ENCODE measurements at regions not wholly inside any gene's neighbourhood (a gene's known extent, or its start where the extent isn't known, plus 50 kb on each side); places are given as distances from the start of the nearest gene placed in this dataset.

GRCh38 chr10:120989279-120989678 is 138.1 kb downstream of the WDR11 start (continued):
- TF ChIP-seq RXRA (IDR thresholded peaks at IDR 0.05; ENCODE audit: borderline replicate concordance, low read depth) (no peak), MXI1 (IDR thresholded peaks at IDR 0.05; ENCODE audit: low read depth, low read length) (no peak), MAX (IDR thresholded peaks at IDR 0.05; ENCODE audit: low read depth) (no peak), JUND (IDR thresholded peaks at IDR 0.05) (no peak), POLR2AphosphoS5 (IDR thresholded peaks at IDR 0.05; ENCODE audit: low read depth, low read length) (no peak), FOXM1 (IDR thresholded peaks at IDR 0.05; ENCODE audit: low read depth) (no peak), ELF1 (IDR thresholded peaks at IDR 0.05) (no peak)
- TF ChIP-seq, protein P1, sequence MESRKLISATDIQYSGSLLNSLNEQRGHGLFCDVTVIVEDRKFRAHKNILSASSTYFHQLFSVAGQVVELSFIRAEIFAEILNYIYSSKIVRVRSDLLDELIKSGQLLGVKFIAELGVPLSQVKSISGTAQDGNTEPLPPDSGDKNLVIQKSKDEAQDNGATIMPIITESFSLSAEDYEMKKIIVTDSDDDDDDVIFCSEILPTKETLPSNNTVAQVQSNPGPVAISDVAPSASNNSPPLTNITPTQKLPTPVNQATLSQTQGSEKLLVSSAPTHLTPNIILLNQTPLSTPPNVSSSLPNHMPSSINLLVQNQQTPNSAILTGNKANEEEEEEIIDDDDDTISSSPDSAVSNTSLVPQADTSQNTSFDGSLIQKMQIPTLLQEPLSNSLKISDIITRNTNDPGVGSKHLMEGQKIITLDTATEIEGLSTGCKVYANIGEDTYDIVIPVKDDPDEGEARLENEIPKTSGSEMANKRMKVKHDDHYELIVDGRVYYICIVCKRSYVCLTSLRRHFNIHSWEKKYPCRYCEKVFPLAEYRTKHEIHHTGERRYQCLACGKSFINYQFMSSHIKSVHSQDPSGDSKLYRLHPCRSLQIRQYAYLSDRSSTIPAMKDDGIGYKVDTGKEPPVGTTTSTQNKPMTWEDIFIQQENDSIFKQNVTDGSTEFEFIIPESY (IDR thresholded peaks at IDR 0.05; ENCODE audit: borderline replicate concordance, low read depth): no peak

DNA sequence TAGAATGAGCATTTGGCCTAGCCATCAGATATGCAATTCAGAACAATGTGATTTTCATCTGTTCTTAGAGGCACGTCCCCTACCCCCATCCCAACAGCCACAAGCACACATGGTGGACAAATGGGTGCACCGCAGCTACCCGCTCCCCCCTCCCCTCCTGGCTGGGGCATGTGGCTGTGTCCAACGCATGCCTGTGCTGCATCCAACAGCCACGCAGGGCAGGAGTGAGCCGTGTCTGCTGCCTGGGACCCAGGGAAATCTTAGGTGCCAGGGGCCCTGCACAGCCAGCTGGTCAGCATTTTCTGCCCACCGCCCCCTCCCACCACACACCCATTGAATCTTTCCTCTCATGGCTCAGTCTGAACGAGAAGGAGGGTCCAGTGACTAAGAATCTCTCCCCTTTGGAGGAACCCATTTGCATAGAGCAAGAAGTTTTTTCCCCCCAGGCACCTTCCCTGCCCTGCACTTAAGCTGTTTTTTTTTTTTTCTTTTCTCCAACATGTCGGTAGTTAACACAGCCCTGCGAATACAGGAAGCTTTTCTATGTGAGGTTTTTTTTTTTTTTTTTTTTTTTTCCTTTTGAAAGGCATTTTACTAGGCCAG is 138.9 kb downstream of the WDR11 start:
- Histone ChIP-seq H3K4me1 (ENCODE audit: control insufficient read depth in 1 of 2, insufficient read depth in 2 of 2, low read depth in 1 of 2, low read length in 1 of 2) (no peaks in the 10 kb centered on the region), H2AFZ (ENCODE audit: low read depth) (no peak overlapping the region), H4K20me1 (ENCODE audit: insufficient read depth) (no peaks in the 10 kb centered on the region), H3K9me2 (no peaks in the 10 kb centered on the region), H3K9me3 (0 out of 2 replicates have a peak, but pooled peaks cover 5% of the 10 kb centered on the region), H3F3A (replicated peaks; ENCODE audit: insufficient read depth) (no peaks in the 10 kb centered on the region), H3K27me3 (ENCODE audit: insufficient read depth) (no peaks in the 10 kb centered on the region), H3K4me3 (ENCODE audit: low read depth in 2 of 2, low read length in 1 of 2) (no peak overlapping the region), H3K36me3 (replicated peaks in 1 of 2; ENCODE audit: control insufficient read depth in 1 of 2, insufficient read depth in 2 of 2, low read length in 1 of 2) (no peaks in the 10 kb centered on the region), H3K4me2 (no peak overlapping the region), H3K9ac (no peak overlapping the region), H3K79me2 (ENCODE audit: insufficient read depth) (no peaks in the 10 kb centered on the region), H3K27ac (ENCODE audit: low read depth in 2 of 2, low read length in 1 of 2) (no peak overlapping the region)
- ChIA-PET POLR2A (no interaction called here), CTCF (interaction anchor here (0.6 kb wide), 1 partner anchor 214 kb away, joined by 4 read pairs; no protein-coding TSS in a partner anchor)
- WGBS (ENCODE audit: low lambda C conversion rate): 28% methylated on average over 9 of the region's 10 CpGs
- no peak for DNase-seq
- TF ChIP-seq, protein P2, sequence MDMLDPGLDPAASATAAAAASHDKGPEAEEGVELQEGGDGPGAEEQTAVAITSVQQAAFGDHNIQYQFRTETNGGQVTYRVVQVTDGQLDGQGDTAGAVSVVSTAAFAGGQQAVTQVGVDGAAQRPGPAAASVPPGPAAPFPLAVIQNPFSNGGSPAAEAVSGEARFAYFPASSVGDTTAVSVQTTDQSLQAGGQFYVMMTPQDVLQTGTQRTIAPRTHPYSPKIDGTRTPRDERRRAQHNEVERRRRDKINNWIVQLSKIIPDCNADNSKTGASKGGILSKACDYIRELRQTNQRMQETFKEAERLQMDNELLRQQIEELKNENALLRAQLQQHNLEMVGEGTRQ (IDR thresholded peaks at IDR 0.05; ENCODE audit: borderline replicate concordance, low read depth, low read length): no peak
- TF ChIP-seq FOSL2 (IDR thresholded peaks at IDR 0.05; ENCODE audit: borderline replicate concordance, low read depth): no peak
- no peak for TF ChIP-seq YY1 (IDR thresholded peaks at IDR 0.05; ENCODE audit: low read depth)
- no peak for TF ChIP-seq MEF2A (IDR thresholded peaks at IDR 0.05; ENCODE audit: borderline replicate concordance, low read depth)
- no peak for TF ChIP-seq EP300 (IDR thresholded peaks at IDR 0.05; ENCODE audit: borderline replicate concordance in 1 of 2, low read depth in 1 of 2, low read length in 1 of 2)
- TF ChIP-seq, protein P1 (IDR thresholded peaks at IDR 0.05; ENCODE audit: borderline replicate concordance, low read depth): no peak
- no peak for TF ChIP-seq NRF1 (IDR thresholded peaks at IDR 0.05; ENCODE audit: low read depth, low read length)
- TF ChIP-seq MXI1 (IDR thresholded peaks at IDR 0.05; ENCODE audit: low read depth, low read length): no peak
- no peak for TF ChIP-seq JUND (IDR thresholded peaks at IDR 0.05)
- no peak for TF ChIP-seq FOXM1 (IDR thresholded peaks at IDR 0.05; ENCODE audit: low read depth)
- TF ChIP-seq, protein P3, sequence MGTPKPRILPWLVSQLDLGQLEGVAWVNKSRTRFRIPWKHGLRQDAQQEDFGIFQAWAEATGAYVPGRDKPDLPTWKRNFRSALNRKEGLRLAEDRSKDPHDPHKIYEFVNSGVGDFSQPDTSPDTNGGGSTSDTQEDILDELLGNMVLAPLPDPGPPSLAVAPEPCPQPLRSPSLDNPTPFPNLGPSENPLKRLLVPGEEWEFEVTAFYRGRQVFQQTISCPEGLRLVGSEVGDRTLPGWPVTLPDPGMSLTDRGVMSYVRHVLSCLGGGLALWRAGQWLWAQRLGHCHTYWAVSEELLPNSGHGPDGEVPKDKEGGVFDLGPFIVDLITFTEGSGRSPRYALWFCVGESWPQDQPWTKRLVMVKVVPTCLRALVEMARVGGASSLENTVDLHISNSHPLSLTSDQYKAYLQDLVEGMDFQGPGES (IDR thresholded peaks at IDR 0.05; ENCODE audit: low read depth, low read length): no peak
- no peak for TF ChIP-seq CHD2 (IDR thresholded peaks at IDR 0.05; ENCODE audit: low read length, partially characterized antibody)
- TF ChIP-seq, protein P4, sequence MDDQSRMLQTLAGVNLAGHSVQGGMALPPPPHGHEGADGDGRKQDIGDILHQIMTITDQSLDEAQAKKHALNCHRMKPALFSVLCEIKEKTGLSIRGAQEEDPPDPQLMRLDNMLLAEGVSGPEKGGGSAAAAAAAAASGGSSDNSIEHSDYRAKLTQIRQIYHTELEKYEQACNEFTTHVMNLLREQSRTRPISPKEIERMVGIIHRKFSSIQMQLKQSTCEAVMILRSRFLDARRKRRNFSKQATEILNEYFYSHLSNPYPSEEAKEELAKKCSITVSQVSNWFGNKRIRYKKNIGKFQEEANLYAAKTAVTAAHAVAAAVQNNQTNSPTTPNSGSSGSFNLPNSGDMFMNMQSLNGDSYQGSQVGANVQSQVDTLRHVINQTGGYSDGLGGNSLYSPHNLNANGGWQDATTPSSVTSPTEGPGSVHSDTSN (IDR thresholded peaks at IDR 0.05): no peak
- TF ChIP-seq, protein P5, sequence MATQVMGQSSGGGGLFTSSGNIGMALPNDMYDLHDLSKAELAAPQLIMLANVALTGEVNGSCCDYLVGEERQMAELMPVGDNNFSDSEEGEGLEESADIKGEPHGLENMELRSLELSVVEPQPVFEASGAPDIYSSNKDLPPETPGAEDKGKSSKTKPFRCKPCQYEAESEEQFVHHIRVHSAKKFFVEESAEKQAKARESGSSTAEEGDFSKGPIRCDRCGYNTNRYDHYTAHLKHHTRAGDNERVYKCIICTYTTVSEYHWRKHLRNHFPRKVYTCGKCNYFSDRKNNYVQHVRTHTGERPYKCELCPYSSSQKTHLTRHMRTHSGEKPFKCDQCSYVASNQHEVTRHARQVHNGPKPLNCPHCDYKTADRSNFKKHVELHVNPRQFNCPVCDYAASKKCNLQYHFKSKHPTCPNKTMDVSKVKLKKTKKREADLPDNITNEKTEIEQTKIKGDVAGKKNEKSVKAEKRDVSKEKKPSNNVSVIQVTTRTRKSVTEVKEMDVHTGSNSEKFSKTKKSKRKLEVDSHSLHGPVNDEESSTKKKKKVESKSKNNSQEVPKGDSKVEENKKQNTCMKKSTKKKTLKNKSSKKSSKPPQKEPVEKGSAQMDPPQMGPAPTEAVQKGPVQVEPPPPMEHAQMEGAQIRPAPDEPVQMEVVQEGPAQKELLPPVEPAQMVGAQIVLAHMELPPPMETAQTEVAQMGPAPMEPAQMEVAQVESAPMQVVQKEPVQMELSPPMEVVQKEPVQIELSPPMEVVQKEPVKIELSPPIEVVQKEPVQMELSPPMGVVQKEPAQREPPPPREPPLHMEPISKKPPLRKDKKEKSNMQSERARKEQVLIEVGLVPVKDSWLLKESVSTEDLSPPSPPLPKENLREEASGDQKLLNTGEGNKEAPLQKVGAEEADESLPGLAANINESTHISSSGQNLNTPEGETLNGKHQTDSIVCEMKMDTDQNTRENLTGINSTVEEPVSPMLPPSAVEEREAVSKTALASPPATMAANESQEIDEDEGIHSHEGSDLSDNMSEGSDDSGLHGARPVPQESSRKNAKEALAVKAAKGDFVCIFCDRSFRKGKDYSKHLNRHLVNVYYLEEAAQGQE (IDR thresholded peaks at IDR 0.05; ENCODE audit: low read depth, low read length): no peak
- TF ChIP-seq SMC3 (IDR thresholded peaks at IDR 0.05; ENCODE audit: low read depth, low read length): no peak
- TF ChIP-seq RFX5 (IDR thresholded peaks at IDR 0.05; ENCODE audit: low read length): no peak

Measured in SK-N-SH (cell line).